PFSK-1 (cell line): ENCODE measurements at regions not wholly inside any gene's neighbourhood (a gene's known extent, or its start where the extent isn't known, plus 50 kb on each side); places are given as distances from the start of the nearest gene placed in this dataset.

Experiments
- POLR2AphosphoS5 ChIP-seq: IDR thresholded peaks from 2 replicates; pipeline ENCODE4 v1.6.1; 2012; ENCODE audit warnings: low read depth, mild to moderate bottlenecking, control low read depth, low read length, moderate library complexity
- REST ChIP-seq, 2 experiments: IDR thresholded peaks; 2 replicates each; pipeline versions ENCODE4 v1.6.1 to v1.8.0; 2011 to 2012; ENCODE audit warnings: low read depth in 2 of 2, low read length in 2 of 2, control low read depth in 1 of 2, inconsistent platforms in 1 of 2, mild to moderate bottlenecking in 1 of 2, moderate library complexity in 1 of 2; ENCODE audit not compliant: insufficient read depth in 1 of 2
- TAF1 ChIP-seq: IDR thresholded peaks from 2 replicates; pipeline ENCODE4 v1.6.1; 2012; ENCODE audit warnings: low read length, control low read depth, borderline replicate concordance; ENCODE audit not compliant: insufficient read depth

DNA sequence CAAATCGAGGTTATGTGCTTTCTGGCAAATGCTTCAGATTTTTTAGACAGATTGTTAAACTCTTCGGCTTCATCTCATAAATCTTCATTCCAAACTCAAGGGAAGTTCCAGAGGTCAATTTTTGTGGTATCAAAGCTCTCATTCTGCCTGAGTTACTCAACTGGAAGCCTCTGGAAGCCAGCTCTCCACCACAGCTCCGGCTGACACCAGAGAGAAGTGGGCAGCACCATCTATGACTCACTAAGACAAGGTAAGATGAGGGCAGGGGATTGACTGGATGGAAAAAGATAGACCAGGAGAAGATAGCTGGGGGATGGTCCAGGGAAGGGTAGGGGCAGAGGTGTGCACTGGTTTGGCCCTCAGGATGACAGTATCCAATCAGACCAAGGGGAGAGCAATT is 137.3 kb upstream of the HNRNPA3 start:
- TF ChIP-seq POLR2AphosphoS5, result no peak
- TF ChIP-seq TAF1, result no peak
- no peak for TF ChIP-seq REST (IDR thresholded peaks at IDR 0.05; ENCODE audit: insufficient read depth in 1 of 2, low read depth in 2 of 2, low read length in 2 of 2)
